ENCODE measurements at regions not wholly inside any gene's neighbourhood (a gene's known extent, or its start where the extent isn't known, plus 50 kb on each side); places are given as distances from the start of the nearest gene placed in this dataset.

DNA sequence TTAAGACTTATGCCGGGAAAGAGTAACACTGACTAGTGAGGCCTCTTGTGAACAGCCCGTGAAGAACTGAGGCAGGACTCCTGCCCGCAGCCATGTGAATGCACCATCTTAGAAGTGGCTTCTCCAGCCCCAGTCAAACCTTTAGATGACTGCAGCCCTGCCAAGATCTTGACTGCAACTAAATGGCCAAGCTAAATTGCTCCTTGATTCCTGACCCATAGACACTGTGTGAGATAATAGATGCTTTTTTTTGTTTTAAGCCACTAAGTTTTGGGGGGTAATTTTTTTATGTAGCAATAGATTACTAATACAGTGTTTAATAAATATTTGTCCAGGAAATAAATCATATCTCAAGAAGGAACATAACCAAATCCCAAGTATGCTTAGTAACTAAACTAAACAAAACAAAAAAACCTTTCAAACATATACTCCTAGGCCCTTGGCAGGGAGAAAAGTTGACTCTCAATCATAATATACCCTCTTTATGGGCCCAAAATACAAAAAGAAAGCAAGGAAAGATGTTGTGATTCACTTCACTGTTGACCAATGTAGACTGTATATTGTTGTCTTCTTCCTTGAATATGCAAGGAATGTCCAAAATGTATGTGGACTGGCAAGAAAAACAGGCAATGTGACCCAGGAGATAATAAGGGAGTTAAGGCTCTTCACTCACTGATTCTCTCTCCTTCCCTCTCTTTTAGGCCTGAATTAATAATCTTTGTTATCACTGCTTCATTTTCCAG is 79.7 kb upstream of the ZNF366 start:
- TF ChIP-seq, protein P1, sequence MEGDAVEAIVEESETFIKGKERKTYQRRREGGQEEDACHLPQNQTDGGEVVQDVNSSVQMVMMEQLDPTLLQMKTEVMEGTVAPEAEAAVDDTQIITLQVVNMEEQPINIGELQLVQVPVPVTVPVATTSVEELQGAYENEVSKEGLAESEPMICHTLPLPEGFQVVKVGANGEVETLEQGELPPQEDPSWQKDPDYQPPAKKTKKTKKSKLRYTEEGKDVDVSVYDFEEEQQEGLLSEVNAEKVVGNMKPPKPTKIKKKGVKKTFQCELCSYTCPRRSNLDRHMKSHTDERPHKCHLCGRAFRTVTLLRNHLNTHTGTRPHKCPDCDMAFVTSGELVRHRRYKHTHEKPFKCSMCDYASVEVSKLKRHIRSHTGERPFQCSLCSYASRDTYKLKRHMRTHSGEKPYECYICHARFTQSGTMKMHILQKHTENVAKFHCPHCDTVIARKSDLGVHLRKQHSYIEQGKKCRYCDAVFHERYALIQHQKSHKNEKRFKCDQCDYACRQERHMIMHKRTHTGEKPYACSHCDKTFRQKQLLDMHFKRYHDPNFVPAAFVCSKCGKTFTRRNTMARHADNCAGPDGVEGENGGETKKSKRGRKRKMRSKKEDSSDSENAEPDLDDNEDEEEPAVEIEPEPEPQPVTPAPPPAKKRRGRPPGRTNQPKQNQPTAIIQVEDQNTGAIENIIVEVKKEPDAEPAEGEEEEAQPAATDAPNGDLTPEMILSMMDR (conservative IDR thresholded peaks at IDR 0.05), result no peak
- no peak overlapping the region for H3K4me3 Mint-ChIP-seq
- H3K23me2 ChIP-seq (ENCODE audit: insufficient read length, low read depth, low read length, poor library complexity, severe bottlenecking), result no peaks in the 10 kb centered on the region
- H2BK20ac ChIP-seq (ENCODE audit: low read depth, low read length, poor library complexity, severe bottlenecking), result no peak overlapping the region
- no peak overlapping the region for H2BK120ac ChIP-seq (ENCODE audit: low read depth, low read length, poor library complexity, severe bottlenecking)
- H3K23ac ChIP-seq (ENCODE audit: insufficient read length, low read depth, low read length), result no peak overlapping the region
- H2AK5ac ChIP-seq (ENCODE audit: insufficient read length, low read length), result no peak overlapping the region
- H3K27me3 Mint-ChIP-seq (ENCODE audit: low read depth), result no peaks in the 10 kb centered on the region; the same call in 1 of the 2 replicates
- no peak overlapping the region for H3K18ac ChIP-seq (ENCODE audit: insufficient read length, low read depth, low read length)
- H4K20me1 ChIP-seq (ENCODE audit: control insufficient read depth, insufficient read depth, insufficient read length), result no peaks in the 10 kb centered on the region
- no peaks in the 10 kb centered on the region for H3K79me1 ChIP-seq (ENCODE audit: insufficient read depth, low read depth, low read length, poor library complexity, severe bottlenecking)
- H3K9me3 Mint-ChIP-seq, result peaks cover 3 to 4% of the 10 kb centered on the region in 2 experiments; a peak in 3 of 5 replicates
- H3K27ac ChIP-seq (ENCODE audit: insufficient read length, low read depth, low read length), result no peak overlapping the region
- H4K5ac ChIP-seq (ENCODE audit: insufficient read length, low read depth, low read length), result no peak overlapping the region
- no peaks in the 10 kb centered on the region for H3K27me3 ChIP-seq (ENCODE audit: insufficient read depth, low read length)
- H3K4ac ChIP-seq (ENCODE audit: low read depth, low read length), result no peak overlapping the region
- no peak overlapping the region for H2BK15ac ChIP-seq (ENCODE audit: low read depth, low read length)
- no peak overlapping the region for H3K27ac Mint-ChIP-seq
- H3K9ac ChIP-seq (ENCODE audit: extremely low read depth, insufficient read length, low read length), result no peak overlapping the region
- H3K4me1 ChIP-seq (ENCODE audit: insufficient read depth, low read length), result peaks cover 4% of the 10 kb centered on the region; the same call in 1 of the 2 replicates
- H4K91ac ChIP-seq (ENCODE audit: insufficient read length, low read depth, low read length), result no peak overlapping the region
- H2AFZ ChIP-seq (ENCODE audit: low read length), result no peak overlapping the region
- no peak overlapping the region for H3T11ph ChIP-seq (ENCODE audit: low read length)
- no peak overlapping the region for H4K8ac ChIP-seq (replicated peaks; ENCODE audit: insufficient read length, low read depth, low read length)
- WGBS (ENCODE audit: extremely low coverage, insufficient read length, low lambda C conversion rate), result no CpG with 5 or more reads among the region's 3 CpGs
- peaks cover 0 to 4% (median 2%) of the 10 kb centered on the region in 3 experiments; a peak in 1 of 7 replicates for H3K36me3 Mint-ChIP-seq (ENCODE audit: insufficient read depth in 1 of 3, low read depth in 3 of 3)
- H3K79me2 ChIP-seq (ENCODE audit: insufficient read depth, low read length), result no peaks in the 10 kb centered on the region
- H2BK5ac ChIP-seq (ENCODE audit: insufficient read length, low read length), result no peak overlapping the region
- no peaks in the 10 kb centered on the region for H3K9me3 ChIP-seq (ENCODE audit: control insufficient read depth, low read depth, low read length)
- no peak overlapping the region for H3K14ac ChIP-seq (ENCODE audit: insufficient read depth, low read length)
- no peak for DNase-seq
- H3K4me2 ChIP-seq (ENCODE audit: insufficient read depth, insufficient read length, low read length), result no peak overlapping the region
- no peak overlapping the region for H3K56ac ChIP-seq (ENCODE audit: insufficient read length, low read depth, low read length)
- no peak overlapping the region for H2BK12ac ChIP-seq (ENCODE audit: insufficient read length, low read depth, low read length)
- H3K4me1 Mint-ChIP-seq, result peaks cover 5 to 7% of the 10 kb centered on the region in 2 experiments

Data from H9 (cell line).